SK-N-MC (cell line): ENCODE measurements at regions not wholly inside any gene's neighbourhood (a gene's known extent, or its start where the extent isn't known, plus 50 kb on each side); places are given as distances from the start of the nearest gene placed in this dataset.
A peak's percentile ranks its signal among the peaks of the same experiment; 100 is the strongest.

Experiments
- DNase-seq: peaks from one replicate; pipeline ENCODE4 v3.0.0-alpha.2; 2011; ENCODE audit warnings: low read depth, low spot score
- H3K27ac ChIP-seq: fragments of 200-600 bp; sonication (generic); 2 replicates; pipeline ENCODE4 v1.5.1; 2016; ENCODE audit warnings: mixed run types
- H3K36me3 ChIP-seq: fragments of 200-600 bp; sonication (generic); 2 replicates; pipeline ENCODE4 v1.6.1; 2017; ENCODE audit warnings: antibody characterized with exemption, low read length, mixed read lengths; ENCODE audit not compliant: insufficient read depth
- H3K4me3 ChIP-seq: fragments of 200-600 bp; sonication (generic); 2 replicates; pipeline ENCODE4 v1.5.1; 2016
- H3K9ac ChIP-seq: fragments of 200-600 bp; sonication (generic); 2 replicates; pipeline ENCODE4 v1.8.0; 2017; ENCODE audit warnings: mixed run types, mixed read lengths; ENCODE audit not compliant: insufficient read length
- H3K9me3 ChIP-seq: fragments of 200-600 bp; sonication (generic); 2 replicates; pipeline ENCODE4 v1.6.1; 2017; ENCODE audit warnings: low read depth, mild to moderate bottlenecking, antibody characterized with exemption, low read length, moderate library complexity, mixed read lengths
- EZH2 ChIP-seq: fragments of 200-600 bp; sonication (generic); IDR thresholded peaks from one replicate; pipeline ENCODE4 v1.6.1; 2017; ENCODE audit warnings: antibody characterized with exemption
- FOXP2 ChIP-seq: optimal IDR thresholded peaks from 2 replicates; pipeline ENCODE3; 2011; ENCODE audit warnings: mild to moderate bottlenecking, moderate library complexity; ENCODE audit not compliant: insufficient read depth; ENCODE audit errors: extremely low read length, control extremely low read depth
- POLR2AphosphoS5 ChIP-seq: IDR thresholded peaks from 2 replicates; pipeline ENCODE4 v1.6.1; 2012; ENCODE audit warnings: mild to moderate bottlenecking, low read depth, low read length, borderline replicate concordance

DNA sequence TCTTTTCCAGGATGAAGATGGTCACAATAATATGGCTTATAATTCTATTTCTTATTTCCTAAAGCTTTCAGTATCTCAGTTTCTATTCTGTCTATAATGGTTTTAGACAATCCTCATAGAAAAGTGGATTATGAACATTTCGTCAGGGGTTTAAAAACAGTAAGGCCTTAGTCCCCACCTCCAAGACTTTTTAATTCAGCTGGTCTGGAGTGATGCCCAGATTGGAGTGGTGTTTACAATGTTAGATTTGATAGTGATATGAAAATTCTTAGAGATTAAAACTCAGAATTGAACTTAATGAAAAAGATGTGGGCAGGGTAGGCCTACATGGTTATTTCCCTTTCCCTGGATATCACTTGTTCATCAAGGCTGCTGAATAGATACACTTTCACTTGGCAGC is 1238.3 kb downstream of the SORCS3 start:
- H3K4me3 ChIP-seq = no peak overlapping the region
- H3K36me3 ChIP-seq = no peaks in the 10 kb centered on the region
- no peaks in the 10 kb centered on the region for H3K9me3 ChIP-seq
- TF ChIP-seq FOXP2 = no peak
- no peak for TF ChIP-seq EZH2
- no peak for TF ChIP-seq POLR2AphosphoS5
- no peak overlapping the region for H3K27ac ChIP-seq
- H3K9ac ChIP-seq = no peak overlapping the region
- DNase-seq = no peak

DNA sequence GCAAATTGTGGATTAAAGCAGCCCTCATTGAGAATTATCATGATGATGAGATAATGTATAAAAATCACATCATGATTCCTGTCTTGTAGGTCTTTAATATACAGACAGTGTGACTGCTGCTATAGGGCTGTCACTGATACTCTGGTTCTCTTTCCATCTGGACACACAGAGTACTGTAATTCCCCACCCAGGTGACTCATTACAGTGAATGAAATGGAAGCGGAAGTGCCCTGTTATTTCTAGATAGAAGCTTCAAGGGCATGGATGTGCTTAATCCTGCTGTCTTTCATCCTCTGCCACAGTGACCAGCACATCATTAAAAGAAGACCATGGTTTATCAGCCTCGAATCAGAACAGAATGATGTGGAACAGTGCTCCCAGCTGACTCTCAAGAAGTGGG is 1234.0 kb downstream of the SORCS3 start:
- Histone ChIP-seq H3K4me3 (no peak overlapping the region), H3K36me3 (no peaks in the 10 kb centered on the region), H3K9ac (no peak overlapping the region), H3K9me3 (no peaks in the 10 kb centered on the region), H3K27ac (no peak overlapping the region)
- no peak for TF ChIP-seq EZH2
- no peak for TF ChIP-seq POLR2AphosphoS5
- TF ChIP-seq FOXP2 = no peak
- no peak for DNase-seq

DNA sequence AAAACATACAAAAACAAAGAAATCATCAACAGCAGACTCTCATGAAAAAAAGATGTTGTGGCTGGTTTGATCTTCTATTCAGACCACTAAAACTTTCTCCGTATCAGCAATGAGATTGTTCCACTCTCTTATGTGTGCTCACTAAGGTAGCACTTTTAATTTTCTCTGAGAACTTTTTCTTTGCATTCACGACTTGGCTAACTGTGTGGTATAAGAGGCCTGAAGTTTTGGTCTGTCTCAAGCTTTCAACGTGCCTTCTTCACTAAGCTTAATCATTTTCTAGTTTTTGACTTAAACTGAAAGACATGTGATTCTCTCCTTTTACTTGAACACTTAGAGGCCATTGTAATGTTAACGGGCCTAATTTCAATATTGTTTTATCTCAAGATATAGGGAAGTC is 1231.6 kb downstream of the SORCS3 start:
- H3K9ac ChIP-seq = no peak overlapping the region
- DNase-seq = no peak
- no peaks in the 10 kb centered on the region for H3K9me3 ChIP-seq

DNA sequence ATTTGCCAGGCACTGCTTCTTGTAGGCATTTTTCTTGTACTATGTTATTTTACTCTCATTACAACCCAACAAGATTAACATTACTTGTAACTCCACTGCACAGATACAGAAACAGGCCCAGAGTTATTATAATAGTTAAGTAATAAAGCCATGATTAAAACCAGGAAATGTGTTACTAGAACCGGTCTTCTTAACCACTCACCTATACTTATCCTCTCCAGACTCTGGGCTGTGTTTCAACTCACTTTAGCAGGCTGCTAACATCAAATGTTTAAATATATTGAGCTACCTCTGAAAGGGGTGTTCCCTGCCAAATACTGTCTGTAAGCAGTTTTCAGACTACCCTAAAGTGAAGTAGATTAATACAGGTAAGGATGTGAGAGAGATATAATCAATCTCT is 1227.8 kb downstream of the SORCS3 start:
- DNase-seq = no peak
- no peak overlapping the region for H3K9ac ChIP-seq
- no peak for TF ChIP-seq FOXP2
- TF ChIP-seq EZH2 = no peak
- TF ChIP-seq POLR2AphosphoS5 = no peak
- H3K4me3 ChIP-seq = no peak overlapping the region
- H3K9me3 ChIP-seq = no peaks in the 10 kb centered on the region
- H3K36me3 ChIP-seq = no peaks in the 10 kb centered on the region
- H3K27ac ChIP-seq = no peak overlapping the region

More for the DNA sequence above, 1231.6 kb downstream of the SORCS3 start:
- no peak overlapping the region for H3K4me3 ChIP-seq
- no peaks in the 10 kb centered on the region for H3K36me3 ChIP-seq
- TF ChIP-seq FOXP2 (no peak), POLR2AphosphoS5 (no peak), EZH2 (no peak)
- H3K27ac ChIP-seq = no peak overlapping the region

DNA sequence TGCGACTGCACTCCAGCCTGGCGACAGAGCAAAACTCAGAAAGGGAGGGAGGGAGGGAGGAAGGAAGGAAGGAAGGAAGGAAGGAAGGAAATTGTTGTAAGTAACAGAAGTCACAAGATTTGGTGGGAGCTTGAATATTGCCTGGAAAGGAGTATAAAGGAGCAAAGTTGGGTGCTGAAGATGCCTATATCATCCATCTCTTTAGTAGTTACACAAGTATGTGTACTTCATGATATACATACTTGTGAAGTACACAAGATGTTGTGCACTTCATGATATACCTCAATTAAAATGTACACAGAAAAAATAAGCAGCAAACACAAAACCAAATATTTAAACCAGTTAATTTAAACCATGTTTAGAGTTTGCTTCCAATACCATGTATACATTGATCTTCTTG is 1223.8 kb downstream of the SORCS3 start:
- Histone ChIP-seq H3K9me3 (no peaks in the 10 kb centered on the region), H3K4me3 (no peak overlapping the region), H3K27ac (peak overlapping the region; percentile 93), H3K9ac (no peak overlapping the region), H3K36me3 (no peaks in the 10 kb centered on the region)
- peak; percentile 62 for DNase-seq
- TF ChIP-seq FOXP2 = peak; percentile 75
- no peak for TF ChIP-seq EZH2

DNA sequence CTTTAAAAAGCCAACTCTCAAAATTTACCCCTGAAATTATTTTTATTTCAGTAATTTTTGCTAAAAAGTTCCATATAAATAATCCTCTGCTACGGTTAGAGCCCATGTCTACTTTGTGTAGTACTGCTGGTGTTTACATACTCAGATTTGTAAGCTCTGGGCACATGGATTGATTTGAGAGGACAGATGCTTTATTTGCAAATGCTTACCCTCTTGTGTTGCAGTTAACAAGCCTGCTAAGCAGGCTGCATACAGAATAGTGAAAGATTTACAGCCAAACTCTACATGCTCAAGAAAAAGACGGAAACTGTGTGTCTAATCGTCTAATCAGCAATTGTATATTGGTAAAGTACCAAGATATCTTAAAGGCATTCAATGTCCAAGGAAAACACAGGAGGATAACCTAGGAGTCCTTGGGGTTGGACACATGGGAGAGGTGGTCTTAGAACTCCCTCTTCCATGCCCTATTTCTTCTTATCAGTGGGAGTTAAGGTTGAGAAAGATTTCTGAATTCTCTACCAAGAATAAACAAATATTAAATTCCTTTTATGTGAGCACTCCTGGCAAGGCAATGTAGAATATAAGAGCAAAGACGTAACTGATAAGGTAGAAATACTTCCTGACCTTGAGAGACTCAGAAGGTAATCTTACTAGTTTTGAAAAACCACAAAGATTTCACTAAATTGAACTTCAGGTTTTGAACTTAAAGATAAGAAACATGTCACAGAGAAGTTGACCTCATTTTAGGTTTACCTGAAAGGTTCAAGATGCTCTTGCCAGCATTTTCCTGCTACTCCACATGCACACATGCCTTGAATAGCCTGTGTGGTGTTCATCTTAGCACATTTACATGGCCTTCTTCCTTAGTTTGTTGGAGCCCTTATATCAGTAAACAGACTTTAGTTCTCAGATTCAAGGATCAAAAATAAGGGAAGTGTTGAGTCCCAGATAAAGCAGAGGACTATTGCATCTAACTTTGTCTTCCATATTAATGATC is 1216.5 kb downstream of the SORCS3 start:
- no peaks in the 10 kb centered on the region for H3K36me3 ChIP-seq
- no peaks in the 10 kb centered on the region for H3K9me3 ChIP-seq
- H3K4me3 ChIP-seq = peak overlapping the region; percentile 38
- H3K9ac ChIP-seq = peak overlapping the region; percentile 10
- TF ChIP-seq POLR2AphosphoS5 = peak; percentile 29; the same call in 1 of the 2 replicates
- TF ChIP-seq EZH2 = no peak
- no peak for TF ChIP-seq FOXP2
- H3K27ac ChIP-seq = peak overlapping the region; percentile 88
- DNase-seq = no peak

DNA sequence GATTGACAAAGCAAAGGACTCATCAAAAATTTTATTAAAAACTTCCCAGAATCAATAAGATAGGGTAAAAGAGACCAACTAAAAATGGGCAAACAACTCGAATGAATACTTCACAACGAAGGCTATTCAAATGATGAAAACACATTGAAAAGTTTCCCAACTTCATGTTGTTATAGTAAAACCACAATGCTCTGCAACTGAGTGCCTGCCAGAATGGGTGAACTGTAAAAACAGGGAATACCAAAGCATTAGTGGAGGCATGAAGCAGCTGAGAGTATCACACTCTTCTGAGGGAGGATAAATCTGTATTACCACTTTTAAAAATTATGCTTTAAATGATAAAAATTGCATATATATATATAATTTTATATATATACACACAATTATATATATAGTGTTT is 1214.7 kb downstream of the SORCS3 start:
- no peak overlapping the region for H3K27ac ChIP-seq
- no peak for DNase-seq
- no peak overlapping the region for H3K9ac ChIP-seq
- TF ChIP-seq FOXP2 (no peak), EZH2 (no peak), POLR2AphosphoS5 (no peak)
- H3K9me3 ChIP-seq = no peaks in the 10 kb centered on the region
- no peaks in the 10 kb centered on the region for H3K36me3 ChIP-seq
- H3K4me3 ChIP-seq = no peak overlapping the region

DNA sequence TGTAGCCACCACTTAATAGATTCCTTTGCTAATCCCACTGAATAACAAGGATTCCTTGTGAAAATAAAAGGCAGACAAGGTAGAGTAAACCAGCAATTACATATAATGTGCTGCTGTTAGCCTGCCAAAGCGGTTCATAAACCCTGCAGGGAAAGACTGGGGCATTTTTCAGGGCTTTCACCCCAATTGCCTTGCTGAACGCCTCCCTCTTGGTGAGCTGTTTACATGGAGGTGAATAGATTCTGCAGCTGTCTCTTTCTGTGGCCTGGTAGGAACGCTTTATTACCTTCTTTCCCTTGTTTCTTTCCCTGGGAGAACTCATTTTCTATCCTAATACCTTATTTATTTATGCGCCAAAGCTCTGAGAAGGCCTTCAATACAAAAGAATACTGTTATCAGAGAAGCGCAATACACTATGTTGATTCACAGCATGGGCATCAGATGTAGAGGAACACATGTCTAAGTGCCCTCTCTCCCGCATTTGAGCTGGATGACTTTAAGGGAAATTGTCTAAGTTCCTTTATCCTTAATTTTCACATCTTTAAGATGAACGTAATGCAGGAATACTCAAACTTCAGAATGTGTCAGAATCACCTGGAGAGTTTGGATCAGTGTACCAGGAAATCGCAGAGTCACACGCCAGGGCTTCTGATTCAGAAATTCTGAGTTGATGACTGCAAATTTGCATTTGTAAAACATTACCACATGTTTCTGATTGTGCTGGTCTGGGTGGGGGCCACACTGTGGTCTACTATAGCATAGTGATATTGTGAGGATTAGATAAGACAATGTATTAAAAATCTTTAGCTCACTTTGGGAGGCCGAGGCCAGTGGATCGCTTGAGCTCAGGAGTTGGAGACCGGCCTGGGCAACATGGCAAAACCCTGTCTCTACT is 1203.8 kb downstream of the SORCS3 start:
- Histone ChIP-seq H3K36me3 (no peaks in the 10 kb centered on the region), H3K4me3 (no peak overlapping the region), H3K27ac (peak overlapping the region; percentile 67), H3K9me3 (no peaks in the 10 kb centered on the region), H3K9ac (no peak overlapping the region)
- TF ChIP-seq EZH2 (no peak), POLR2AphosphoS5 (no peak)
- no peak for DNase-seq
